ENCODE measurements at regions not wholly inside any gene's neighbourhood (a gene's known extent, or its start where the extent isn't known, plus 50 kb on each side); places are given as distances from the start of the nearest gene placed in this dataset.

GRCh38 chrX:22376369-22376768 lies 103.7 kb downstream of the CBLL2 start:
- no peaks in the 10 kb centered on the region for H3K79me2 ChIP-seq (ENCODE audit: insufficient read depth, low read length)
- peaks cover 0 to 12% (median 4%) of the 10 kb centered on the region in 7 donors for H3K9me3 Mint-ChIP-seq
- no peak overlapping the region for H3K27ac Mint-ChIP-seq
- TF ChIP-seq CTCF (IDR thresholded peaks at IDR 0.05), result no peak
- no CpG with 5 or more reads among the region's 2 CpGs for WGBS (ENCODE audit: insufficient coverage)
- H3K9me3 ChIP-seq (replicated peaks in 1 of 2; ENCODE audit: control insufficient read depth in 1 of 2, insufficient read depth in 1 of 2, low read length in 2 of 2), result no peaks in the 10 kb centered on the region
- no peak overlapping the region for H3K4me3 Mint-ChIP-seq
- no peaks in the 10 kb centered on the region for H3K36me3 Mint-ChIP-seq
- H3K27me3 Mint-ChIP-seq (ENCODE audit: low read depth in 3 of 3), result no peaks in the 10 kb centered on the region
- no peak for DNase-seq
- no peak overlapping the region for H3K4me2 ChIP-seq (replicated peaks; ENCODE audit: extremely low read depth, low read length, poor library complexity, severe bottlenecking)
- intact Hi-C loops (cut with micrococcal nuclease), result no loop called here
- H3K9ac ChIP-seq (ENCODE audit: insufficient read depth, low read length, poor library complexity, severe bottlenecking), result no peak overlapping the region
- no peaks in the 10 kb centered on the region for H3K27me3 ChIP-seq (ENCODE audit: control insufficient read depth in 2 of 2, insufficient read depth in 2 of 2, low read length in 2 of 2)
- H2AFZ ChIP-seq (ENCODE audit: insufficient read depth, low read depth, low read length, poor library complexity, severe bottlenecking), result no peak overlapping the region
- H3K36me3 ChIP-seq (replicated peaks in 1 of 2; ENCODE audit: control insufficient read depth in 1 of 2, insufficient read depth in 2 of 2, low read length in 2 of 2), result no peaks in the 10 kb centered on the region
- no peaks in the 10 kb centered on the region for H4K20me1 ChIP-seq (ENCODE audit: insufficient read depth, low read length)
- no peaks in the 10 kb centered on the region for H3K4me1 Mint-ChIP-seq
- H3K4me1 ChIP-seq (ENCODE audit: control insufficient read depth in 1 of 2, insufficient read depth in 2 of 2, low read length in 2 of 2), result no peaks in the 10 kb centered on the region
- no peak overlapping the region for H3K4me3 ChIP-seq (replicated peaks in 1 of 3; ENCODE audit: low read depth in 2 of 3, low read length in 3 of 3)
- H3K27ac ChIP-seq (ENCODE audit: low read depth in 1 of 2, low read length in 2 of 2), result no peak overlapping the region

- no CpG with 5 or more reads among the region's 4 CpGs for WGBS (ENCODE audit: insufficient coverage)
- Histone ChIP-seq H3K4me1 (ENCODE audit: control insufficient read depth in 1 of 2, insufficient read depth in 2 of 2, low read length in 2 of 2) (no peaks in the 10 kb centered on the region), H3K36me3 (replicated peaks in 1 of 2; ENCODE audit: control insufficient read depth in 1 of 2, insufficient read depth in 2 of 2, low read length in 2 of 2) (no peaks in the 10 kb centered on the region), H3K9ac (ENCODE audit: insufficient read depth, low read length, poor library complexity, severe bottlenecking) (no peak overlapping the region), H3K4me2 (replicated peaks; ENCODE audit: extremely low read depth, low read length, poor library complexity, severe bottlenecking) (no peak overlapping the region), H3K79me2 (ENCODE audit: insufficient read depth, low read length) (no peaks in the 10 kb centered on the region), H2AFZ (ENCODE audit: insufficient read depth, low read depth, low read length, poor library complexity, severe bottlenecking) (no peak overlapping the region), H3K9me3 (replicated peaks in 1 of 2; ENCODE audit: control insufficient read depth in 1 of 2, insufficient read depth in 1 of 2, low read length in 2 of 2) (no peaks in the 10 kb centered on the region), H3K27me3 (ENCODE audit: control insufficient read depth in 2 of 2, insufficient read depth in 2 of 2, low read length in 2 of 2) (no peaks in the 10 kb centered on the region), H3K27ac (ENCODE audit: low read depth in 1 of 2, low read length in 2 of 2) (no peak overlapping the region), H4K20me1 (ENCODE audit: insufficient read depth, low read length) (no peaks in the 10 kb centered on the region), H3K4me3 (replicated peaks in 1 of 3; ENCODE audit: low read depth in 2 of 3, low read length in 3 of 3) (no peak overlapping the region)
- DNase-seq, result no peak
- Mint-ChIP-seq H3K36me3 (no peaks in the 10 kb centered on the region), H3K27me3 (ENCODE audit: low read depth in 3 of 3) (peaks cover 0 to 3% (median 0%) of the 10 kb centered on the region in 3 donors), H3K9me3 (peaks cover 0 to 15% (median 6%) of the 10 kb centered on the region in 7 donors), H3K27ac (no peak overlapping the region), H3K4me3 (no peak overlapping the region), H3K4me1 (no peaks in the 10 kb centered on the region)
- no peak for TF ChIP-seq CTCF (IDR thresholded peaks at IDR 0.05)
- intact Hi-C loops (cut with micrococcal nuclease), result no loop called here
Measured at GRCh38 chrX:22378296-22378695, 105.6 kb downstream of the CBLL2 start.
